GM10248 (cell line): ENCODE measurements at regions not wholly inside any gene's neighbourhood (a gene's known extent, or its start where the extent isn't known, plus 50 kb on each side); places are given as distances from the start of the nearest gene placed in this dataset.

Source experiments
- CTCF ChIA-PET: fragments of 300-600 bp; sonication (Branson Sonifier 250); formaldehyde crosslinking; extraction: SDS; loops from one replicate; lab custom pipeline; 2021; ENCODE audit warnings: antibody characterized with exemption; lab: Yijun Ruan, JAX
- POLR2A ChIA-PET: fragments of 350-650 bp; sonication (Branson Sonifier 250); formaldehyde crosslinking; extraction: SDS; loops from one replicate; lab custom pipeline; 2020; ENCODE audit warnings: antibody characterized with exemption; lab: Yijun Ruan, JAX
- DNase-seq: peaks from one replicate; pipeline ENCODE4 v3.0.0; 2012; ENCODE audit errors: extremely low spot score
- CTCF ChIP-seq: IDR thresholded peaks from 2 replicates; pipeline ENCODE4 v1.5.1; 2012; ENCODE audit warnings: mild to moderate bottlenecking, low read depth; ENCODE audit errors: extremely low read depth, missing control alignments, control extremely low read depth

GRCh38 chr18:38456253-38456652, 890.7 kb upstream of the CELF4 start:
- ChIA-PET POLR2A (no interaction called here), CTCF (interaction anchor here (1.0 kb wide), 1 partner anchor 24 kb away, joined by 3 read pairs; no protein-coding TSS in a partner anchor)
- TF ChIP-seq CTCF: no peak
- DNase-seq: no peak

DNA sequence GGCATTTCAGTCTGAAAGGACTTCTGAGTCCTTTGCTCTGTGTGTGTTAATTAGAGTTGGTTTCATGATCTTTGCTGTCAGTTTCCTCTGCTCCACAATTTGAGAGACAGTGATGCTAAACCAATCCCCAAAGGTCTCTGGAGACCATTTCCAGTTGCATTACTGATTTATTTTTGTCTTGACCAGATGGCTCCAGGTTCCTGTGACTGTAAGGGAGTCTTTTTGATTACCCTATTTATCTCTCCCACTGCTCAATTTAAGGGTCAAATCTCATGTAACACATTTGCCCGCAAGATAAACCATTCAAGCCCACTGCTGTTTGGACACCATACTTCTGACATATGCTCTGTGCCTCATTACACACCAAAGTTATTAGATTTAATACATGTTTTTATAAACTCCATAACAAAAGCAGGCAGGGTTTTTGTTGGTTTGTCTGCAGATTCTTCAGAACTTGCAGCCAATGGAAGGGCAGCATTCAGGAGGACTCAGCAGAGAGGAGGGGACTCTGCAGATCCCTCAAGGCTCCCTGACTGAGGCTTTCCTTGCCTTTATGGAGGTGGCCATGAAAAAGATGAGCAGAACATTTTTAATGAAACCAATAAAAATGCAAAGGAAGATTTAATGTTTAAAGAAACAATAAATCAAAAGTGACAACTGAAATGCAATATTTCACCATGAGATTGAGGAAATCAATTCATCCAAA, 889.3 kb upstream of the CELF4 start:
- TF ChIP-seq CTCF: no peak
- no peak for DNase-seq
- CTCF ChIA-PET: interaction anchor here (1.0 kb wide), 1 partner anchor 11 kb away, joined by 3 read pairs; no protein-coding TSS in a partner anchor
- POLR2A ChIA-PET: no interaction called here

- ChIA-PET POLR2A (no interaction called here), CTCF (no interaction called here)
- no peak for TF ChIP-seq CTCF
- DNase-seq: no peak
These were observed 888.3 kb upstream of the CELF4 start for GRCh38 chr18:38453880-38454279.

- no peak for TF ChIP-seq CTCF
- DNase-seq: no peak
- POLR2A ChIA-PET: no interaction called here
- CTCF ChIA-PET: no interaction called here
These were observed 885.3 kb upstream of the CELF4 start for GRCh38 chr18:38450876-38451275.

GRCh38 chr18:38445804-38446145, 880.2 kb upstream of the CELF4 start:
- no peak for TF ChIP-seq CTCF
- DNase-seq: no peak
- POLR2A ChIA-PET: no interaction called here
- CTCF ChIA-PET: no interaction called here

DNA sequence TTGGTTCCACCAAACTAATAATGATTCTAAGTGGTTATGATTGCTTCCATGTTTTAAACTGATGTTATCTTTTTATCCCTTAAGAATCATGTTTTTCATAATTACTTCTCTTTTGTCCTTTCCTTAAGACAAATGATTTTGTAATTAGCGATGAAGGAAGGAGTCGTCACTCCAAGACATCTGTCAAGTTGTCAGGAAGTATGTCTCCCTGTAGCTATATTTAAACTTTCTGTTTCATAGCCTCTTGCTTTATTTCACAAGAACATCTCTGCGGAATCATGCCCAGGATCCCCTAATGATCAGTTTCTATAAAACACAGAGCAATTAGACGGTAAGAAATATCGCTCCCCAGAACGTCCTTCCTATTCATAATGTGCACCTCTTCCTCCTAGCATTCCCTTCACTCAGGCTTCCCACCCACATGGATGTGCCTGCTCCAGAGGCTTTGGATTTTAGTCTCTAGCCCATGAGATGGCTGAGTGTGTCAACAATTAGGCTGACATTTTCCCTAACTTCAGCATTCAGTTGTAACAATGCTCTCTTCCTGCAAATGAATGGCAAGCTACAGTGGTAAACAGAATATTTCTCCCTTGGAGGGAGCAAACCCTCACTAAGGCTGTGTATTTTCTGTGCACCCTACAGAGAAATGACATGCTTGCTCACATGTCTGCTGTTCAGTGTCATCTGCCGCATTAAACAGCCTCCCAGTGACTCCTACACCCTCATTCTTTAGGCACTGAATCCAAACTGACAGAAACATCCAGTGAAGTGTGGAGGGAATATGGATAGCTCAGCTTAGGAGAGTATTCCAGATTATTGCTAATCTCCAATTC, 879.6 kb upstream of the CELF4 start:
- DNase-seq: no peak
- TF ChIP-seq CTCF: no peak
- ChIA-PET POLR2A (no interaction called here), CTCF (no interaction called here)
